Right renal pelvis (tissue), 4 donors: ENCODE measurements at regions not wholly inside any gene's neighbourhood (a gene's known extent, or its start where the extent isn't known, plus 50 kb on each side); places are given as distances from the start of the nearest gene placed in this dataset.
"Not testable (repeated sequence)": the region's sequence is repeated elsewhere in the genome, so short reads cannot be mapped to it uniquely, and the experiment has no call there.

Experiments used
- DNase-seq, 4 donors: peaks; one replicate each; pipeline ENCODE4 v3.0.0-alpha.2; 2013; ENCODE audit warnings: low read depth in 4 of 4, low spot score in 3 of 4, missing footprints in 1 of 4

DNA sequence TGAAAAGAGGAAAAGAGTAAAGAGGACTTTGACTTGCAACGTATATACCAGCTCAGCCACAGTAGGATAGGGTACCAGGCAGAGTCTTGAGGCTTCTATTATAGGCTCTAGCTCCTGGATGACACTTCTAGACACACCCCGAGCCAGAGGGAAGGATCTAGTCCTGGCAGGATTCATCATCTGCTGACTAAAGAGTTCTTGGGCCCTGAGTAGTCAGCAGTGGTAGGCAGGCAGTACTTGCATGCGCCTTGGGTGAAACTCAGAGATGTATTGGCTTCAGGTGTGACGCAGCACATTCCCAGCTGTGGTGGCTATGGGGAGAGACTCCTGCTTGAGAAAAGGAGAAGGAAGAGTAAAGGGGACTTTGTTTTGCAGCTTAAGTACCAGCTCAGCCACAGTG, 162.3 kb upstream of the APP start:
- DNase-seq, result no peak

DNA sequence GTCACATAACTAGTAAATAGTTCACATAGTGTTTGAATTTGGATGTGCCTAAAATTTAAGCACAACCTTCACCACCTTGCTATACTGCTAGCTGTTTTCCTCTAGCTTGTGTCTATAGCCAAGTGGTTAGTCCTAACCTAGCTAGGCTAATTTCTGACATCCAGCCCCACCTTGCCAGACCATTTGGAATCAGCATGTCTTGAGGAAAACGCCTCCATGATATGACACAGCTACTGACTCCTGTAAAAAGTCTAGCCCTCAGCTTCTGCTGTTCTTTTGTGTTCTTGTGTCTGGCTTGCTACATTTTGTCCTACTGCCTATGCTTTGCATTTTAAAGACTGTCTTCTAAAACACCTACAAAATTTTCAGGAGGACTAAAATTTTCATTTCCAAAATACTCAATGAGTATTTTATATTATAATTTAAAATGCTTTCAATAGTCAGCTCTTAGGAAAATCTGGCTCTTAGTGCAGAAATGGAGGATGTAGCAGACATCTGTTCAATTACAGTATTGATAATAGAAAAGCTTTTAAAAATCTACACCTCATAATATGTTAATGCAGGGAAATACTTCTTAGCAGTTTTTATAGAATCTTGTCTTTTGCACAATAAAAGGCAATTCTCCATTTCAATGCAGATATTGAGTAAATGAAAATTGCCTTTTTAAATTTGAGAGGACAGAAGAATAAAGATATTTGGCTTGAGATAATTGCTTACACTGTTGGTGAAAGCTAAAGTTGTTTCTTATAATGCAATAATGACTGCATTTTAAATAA, 160.8 kb upstream of the APP start:
- DNase-seq, result no peak

DNA sequence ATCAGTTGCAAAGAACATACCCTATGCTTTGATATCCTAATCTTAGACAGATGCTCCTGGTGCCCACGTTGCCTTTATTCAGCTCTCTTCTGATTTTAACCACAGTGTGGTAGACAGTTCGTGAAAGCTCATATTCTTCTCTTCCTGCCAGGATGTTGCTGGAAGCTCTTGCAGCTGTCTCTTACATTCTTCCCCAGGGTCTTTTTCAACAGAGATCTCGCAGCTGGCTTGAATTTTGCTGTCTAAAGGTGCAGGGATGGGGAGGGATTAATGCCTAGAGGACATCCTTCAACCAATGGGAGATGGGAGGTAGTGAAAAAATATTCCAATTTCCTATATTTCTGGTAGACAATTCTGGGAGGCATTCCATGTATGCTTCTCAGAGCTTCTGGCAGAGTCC, 150.0 kb upstream of the APP start:
- DNase-seq, result no peak

DNA sequence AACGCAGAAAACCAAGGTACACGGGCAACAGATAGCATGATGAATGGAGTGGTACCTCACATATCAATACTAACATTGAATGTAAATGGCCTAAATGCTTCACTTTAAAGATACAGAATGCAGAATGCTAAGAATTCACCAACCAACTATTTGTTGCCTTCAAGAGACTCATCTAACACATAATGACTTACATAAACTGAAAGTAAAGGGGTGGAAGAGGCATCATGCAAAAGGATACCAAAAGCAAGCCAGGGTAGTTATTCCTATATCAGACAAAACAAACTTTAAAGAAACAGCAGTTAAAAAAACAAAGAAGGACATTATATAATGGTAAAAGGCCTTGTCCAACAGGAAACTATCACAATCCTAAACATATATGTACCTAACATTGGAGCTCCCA, 137.1 kb upstream of the APP start:
- DNase-seq, result no peak

DNA sequence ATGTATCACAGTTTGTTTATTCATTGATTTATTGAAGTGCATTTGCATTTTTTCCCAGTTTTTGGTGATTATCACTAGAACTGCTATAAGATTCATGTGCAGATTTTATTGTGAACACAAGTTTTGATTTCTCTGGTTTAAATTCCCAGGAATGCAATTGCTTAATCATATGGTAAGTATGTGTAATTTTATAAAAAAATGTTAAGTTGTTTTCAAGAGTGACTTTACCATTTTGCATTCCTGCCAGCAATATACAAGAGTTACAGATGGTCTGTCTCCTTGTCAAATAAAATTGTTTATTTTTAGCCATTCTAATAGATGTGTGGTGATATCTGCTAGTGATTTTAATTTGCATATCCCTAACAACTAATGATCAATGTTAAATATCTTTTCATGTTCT, 127.3 kb upstream of the APP start:
- DNase-seq, result no peak

DNA sequence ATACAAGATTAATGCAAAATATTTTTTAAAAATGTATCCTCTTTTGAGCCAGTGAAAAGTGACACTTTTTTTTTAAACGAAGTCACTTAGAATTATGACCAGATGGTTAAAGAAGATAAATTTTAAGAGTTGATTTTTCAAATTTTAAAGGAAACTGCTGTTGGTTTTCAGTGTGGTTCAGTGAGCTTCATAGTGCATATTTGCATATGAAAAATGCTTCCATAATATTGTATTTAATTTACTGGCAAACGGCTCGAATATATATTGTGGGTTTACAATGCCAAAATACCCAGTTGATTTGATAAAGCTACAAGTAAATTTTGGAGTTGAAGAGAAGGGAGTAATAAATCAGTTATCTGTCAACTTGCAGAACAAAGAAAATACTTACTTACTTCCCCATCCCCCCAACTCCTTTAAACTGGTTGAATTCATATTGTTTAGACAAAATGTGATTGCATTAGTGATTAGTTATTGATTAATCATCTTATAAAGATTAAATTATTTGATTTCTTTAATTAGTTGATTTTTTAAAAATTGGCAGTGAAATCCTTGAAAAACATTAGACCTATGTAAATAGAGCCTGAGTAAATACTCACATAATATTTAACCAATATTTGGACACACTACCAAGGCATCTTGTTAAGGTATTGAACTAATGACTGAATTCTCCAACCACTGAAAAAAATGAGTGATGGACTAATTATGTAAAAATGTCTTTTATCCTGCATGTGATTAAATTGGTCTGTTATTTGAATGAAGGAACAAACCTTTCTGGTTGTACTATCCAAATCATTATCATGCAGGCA, 122.8 kb upstream of the APP start:
- no peak for DNase-seq

DNA sequence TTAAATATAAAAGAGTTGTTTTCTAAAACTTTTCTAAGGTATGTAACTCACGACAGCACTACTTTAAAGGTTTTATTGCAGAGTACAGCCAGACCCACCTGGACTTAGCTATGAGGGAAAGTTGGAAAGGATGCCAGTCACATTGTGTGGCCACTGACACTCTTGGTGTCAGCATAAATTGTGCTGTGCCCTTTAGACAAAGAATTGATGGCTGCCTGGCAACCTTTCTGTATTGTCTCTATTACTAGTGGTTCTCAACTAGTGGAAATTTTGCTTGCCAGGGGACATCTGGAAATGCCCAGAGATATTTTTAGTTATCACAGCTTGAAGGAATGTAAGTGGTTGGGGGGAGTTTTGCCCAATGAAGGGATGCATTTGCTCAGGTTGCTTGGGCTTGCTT, 117.5 kb upstream of the APP start:
- DNase-seq, result no peak

DNA sequence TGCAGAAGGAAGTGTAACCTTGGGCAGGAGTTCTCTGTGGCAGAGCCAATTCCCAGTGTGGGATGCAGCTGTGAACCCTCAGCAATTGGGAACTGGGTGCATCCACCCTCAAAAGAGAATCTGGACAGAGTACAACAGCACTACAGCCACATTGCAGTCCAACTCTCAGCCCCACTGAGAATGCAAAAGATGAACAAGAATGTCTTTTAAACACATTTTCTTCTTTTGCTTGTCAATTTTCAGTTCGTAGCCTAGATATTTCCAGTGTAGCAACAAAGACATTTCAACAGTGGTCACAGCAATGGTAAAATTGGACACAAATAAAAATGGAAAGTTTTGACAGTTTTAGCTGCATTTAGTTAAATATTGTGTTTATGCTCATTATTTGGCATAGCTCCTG, 114.0 kb upstream of the APP start:
- DNase-seq, result no peak

DNA sequence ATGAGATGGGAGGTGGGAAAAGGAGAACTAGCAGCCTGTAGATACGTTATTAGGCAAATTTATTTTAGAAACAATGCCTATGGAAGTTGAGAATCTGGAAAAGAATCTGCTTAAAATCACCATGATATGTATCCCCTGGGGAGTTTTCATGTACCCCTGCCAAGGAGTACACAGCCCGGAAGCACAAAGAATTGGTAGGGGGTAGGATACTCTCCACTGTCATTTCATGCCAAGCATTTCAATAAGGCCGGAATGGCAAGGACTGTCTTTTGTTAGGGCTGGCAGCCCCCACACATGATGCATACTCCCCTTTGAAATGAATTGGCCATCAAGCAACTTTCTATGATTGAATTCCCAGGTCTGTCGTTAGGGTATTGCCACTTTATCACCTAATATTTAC, 111.5 kb upstream of the APP start:
- DNase-seq, result no peak

DNA sequence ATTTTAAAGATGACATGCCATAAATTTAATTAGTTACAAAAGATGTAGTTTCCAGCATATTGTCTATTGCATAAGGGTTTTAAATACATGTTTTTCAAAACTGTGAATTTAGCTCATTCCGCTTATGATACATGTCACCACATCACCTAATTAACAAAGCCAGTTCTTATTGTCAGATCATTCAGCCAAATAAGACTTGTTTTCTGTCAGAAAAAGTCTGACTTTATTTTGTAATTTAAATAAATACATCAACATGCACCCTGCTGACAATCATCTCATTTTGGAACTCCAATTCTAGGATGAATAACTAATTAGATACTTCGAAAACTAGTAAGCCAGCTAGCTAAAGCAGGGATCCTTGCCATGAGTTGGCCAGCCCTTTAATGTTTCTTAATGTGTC, 110.9 kb upstream of the APP start:
- DNase-seq, result no peak

DNA sequence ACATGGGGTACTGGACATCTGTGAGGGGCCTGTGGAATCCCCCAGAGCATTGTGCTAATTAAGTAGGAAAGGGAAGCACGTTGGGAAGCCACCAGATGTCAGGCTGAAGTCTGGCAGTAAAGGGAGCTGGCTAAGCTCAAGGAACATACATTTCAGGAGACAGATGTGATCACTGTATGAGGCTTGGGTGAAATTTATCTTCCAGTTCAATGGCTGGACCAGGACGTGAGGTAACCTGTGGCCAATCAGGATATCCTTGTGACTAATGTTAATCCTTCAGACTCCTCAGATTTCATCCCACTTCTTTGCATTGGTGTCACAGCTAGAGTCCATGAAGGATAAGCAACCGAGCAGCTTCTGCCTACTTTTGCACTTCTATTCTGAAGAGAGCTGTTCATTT, 110.2 kb upstream of the APP start:
- peak in 1 of 4 donors; percentile 2 for DNase-seq

DNA sequence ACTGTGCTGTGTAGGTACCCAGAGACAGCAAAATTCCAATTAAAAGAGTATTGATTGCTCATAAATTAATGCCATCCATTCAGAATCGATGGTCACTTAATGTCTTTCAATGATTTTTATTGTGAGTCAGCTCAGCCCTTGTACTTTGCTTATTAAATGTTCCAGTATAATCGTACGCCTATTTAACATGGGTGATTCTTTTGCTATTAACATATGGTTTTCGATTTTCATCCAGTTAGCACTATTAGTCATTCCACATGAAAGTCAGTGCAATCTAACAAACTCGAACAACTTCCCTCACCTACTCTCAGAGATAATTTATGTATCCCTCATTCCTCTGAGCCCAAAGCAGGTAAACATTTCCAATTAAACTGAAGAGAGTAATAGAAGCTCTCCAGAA, 109.6 kb upstream of the APP start:
- DNase-seq, result no peak

DNA sequence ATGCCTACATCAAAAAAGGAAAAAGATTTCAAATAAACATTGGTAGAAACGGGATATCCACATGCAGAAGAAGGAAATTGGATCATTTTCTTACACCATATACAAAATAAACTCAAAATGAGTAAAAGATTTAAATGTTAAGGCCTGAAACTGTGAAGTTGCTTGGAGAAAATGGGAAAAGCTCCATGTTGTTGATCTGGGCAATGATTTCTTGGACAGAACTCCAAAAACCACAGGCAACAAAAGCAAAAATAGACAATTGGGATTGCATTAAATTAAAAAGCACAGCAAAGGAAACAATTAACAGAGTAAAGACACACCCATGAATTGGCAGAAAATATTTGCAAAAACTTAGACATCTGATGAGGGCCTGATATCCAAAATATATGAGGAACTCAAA, 105.2 kb upstream of the APP start:
- no peak for DNase-seq

DNA sequence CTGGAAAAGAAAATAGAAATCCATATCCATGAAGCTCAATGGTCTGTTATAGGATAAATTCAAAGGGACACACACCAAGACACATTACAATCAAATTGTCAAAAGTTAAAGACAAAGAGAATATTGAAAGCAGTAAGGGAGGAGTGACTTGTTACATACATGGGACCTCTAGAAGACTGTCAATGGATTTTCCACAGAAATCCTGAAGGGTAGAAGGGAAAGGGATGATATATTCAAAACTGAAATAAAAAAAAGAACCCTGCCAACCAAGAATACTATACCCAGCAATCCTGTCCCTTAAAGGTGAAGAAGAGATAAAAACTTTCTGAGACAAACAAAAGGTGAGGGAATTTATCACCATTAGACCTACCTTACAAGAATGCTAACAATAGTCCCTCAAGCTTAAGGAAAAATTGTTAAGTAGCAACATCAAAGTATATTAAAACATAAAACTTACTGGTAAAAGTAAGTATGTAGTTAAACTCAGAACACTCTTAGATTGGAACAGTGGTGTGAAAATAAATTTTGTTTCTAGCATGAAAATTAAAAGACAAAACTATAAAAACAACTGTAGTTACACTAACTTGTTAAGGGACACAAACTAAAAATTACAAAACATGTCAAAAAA, 103.2 kb upstream of the APP start:
- DNase-seq, result no peak

DNA sequence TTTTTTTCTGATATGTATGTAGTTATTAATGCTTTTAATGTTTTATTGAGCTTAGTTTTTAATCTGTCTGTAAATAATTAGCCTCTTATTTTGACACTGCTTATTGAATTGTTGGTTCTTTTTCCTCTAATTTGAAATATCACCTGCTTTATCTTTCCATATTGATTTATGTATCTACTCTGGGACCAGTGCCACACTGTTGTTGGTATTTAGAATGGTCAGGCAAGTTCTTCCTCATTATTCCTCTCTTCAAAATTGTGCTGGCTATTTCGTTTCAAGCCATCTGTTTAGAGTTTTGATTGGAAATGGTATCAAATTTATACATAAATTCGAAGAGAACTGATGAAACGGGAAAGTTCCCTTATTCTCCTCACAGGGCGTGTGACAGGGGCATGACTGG, 96.8 kb upstream of the APP start:
- DNase-seq, result no peak

DNA sequence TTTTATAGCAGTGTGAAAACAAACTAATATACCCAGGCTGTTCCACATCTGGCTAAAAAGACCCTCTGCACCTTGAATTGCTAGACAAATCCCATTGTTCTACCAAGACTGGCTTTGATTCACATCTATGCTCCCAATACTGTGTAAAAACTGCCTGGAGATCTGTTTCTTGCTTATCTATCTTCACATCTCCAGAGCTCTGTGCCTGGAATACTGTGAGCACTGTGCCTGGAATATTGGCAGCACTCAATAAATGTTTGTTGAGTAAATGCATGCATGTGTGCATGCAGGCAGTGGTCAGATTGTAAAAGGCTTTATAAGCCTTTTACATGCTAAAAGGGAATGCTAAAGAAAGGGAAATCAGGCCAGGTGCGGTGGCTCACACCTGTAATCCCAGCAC, 75.5 kb upstream of the APP start:
- DNase-seq, result no peak

DNA sequence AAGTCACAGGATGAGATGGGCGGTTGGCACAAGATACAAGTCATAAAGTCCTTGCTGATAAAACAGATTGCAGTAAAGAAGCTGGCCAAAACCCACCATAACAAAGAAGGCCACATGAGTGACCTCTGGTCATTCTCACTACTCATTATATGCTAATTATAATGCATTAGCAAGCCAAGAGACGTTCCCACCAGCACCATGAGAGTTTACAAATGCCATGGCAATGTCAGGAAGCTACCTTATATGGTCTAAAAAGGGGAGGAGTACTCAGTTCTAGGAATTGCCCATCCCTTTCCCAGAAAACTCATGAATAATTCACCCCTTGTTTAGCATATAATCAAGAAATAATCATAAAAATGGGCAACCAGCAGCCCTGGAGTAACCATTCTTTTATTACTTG, 74.9 kb upstream of the APP start:
- no peak for DNase-seq

DNA sequence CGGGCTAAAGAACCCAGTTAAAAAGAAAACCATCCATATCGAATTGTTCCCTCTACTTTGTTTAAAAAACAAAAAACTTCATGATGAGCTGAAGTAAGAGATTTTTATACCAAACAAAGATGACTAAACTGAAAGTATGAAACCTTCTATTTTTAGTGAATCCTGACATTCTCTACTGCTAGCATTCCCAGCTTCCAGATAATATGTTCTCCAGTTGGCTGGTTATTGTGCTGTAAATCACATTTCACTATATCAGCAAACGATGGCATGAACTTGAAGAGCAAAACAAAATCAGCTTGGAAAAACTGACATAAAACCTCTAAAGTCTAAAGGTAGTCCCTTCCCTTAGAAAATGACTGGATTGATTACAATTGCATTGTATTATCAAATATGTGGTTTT, 68.1 kb upstream of the APP start:
- no peak for DNase-seq

DNA sequence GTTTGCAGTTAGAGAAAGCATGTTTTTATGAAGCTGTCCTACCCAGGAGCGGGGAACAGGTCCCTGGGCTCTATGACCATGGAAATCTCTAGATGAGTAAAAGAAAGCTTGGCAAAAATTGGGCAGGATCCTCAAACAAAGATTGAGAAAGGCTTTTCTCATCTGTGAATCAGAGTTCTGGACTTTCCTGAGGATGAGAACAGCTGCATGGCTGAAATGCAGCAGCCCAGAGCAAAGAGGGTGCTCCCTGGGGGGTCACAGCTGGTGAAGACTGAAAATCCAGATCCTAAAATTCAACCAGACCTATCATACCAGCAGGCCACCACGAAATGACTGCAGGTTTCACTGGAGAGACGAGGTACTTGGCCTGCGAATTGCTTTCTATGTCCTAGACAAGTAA, 65.7 kb upstream of the APP start:
- DNase-seq, result no peak

DNA sequence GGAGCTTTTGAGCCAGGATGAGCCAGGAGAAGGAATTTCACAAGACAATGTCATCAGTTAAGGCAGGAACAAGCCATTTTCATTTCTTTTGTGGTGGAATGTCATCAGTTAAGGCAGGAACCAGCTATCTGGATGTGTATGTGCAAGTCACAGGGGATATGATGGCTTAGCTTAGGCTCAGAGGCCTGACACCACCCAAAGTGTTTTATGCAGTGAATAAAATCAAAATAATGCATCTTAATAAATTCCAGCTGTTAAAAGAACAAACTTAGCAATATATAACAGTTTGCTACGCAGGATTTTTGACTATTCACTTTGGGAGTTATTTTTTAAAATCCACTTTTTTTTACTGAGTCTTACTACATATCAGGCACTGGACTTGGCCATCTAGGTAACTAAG, 62.7 kb upstream of the APP start:
- DNase-seq, result not testable (repeated sequence)

DNA sequence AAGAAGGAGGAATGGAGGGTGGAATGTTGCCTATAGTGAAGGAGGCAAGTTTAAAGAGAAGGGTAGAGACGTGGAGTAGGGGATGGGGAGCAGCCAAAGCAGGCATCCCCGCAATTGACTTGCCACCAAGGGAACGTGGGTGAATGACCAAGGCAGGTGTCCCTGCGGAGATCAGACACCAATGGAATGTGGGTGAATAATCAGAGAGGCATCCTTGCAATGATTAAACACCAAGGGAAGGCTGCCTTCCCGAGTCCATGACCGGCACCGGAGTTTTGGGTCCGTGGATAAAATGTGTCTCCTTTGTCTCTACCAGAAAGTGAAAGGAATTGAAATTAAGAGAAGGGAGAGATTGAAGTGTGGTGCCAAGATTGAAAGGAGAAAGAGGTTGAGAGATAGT, 61.9 kb upstream of the APP start:
- not testable (repeated sequence) for DNase-seq

DNA sequence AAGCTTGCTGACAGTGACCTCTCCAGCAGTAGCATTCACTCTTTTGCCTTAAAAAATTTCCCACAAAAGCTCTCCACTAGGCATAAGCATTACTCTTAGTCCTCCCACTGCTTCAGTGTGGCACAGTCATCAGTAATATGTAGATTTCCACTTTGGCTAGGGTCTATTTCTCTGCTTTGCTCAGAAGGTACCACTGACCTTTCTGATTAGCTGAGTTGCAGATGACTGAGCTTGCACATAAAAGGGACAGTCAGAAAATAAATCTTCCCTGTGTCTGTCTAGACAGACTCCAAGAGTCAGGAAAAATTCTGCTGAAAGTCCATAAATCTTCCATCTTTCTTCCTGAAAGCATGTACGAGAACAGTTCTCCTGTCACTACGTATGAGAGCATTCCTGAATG, 56.6 kb upstream of the APP start:
- peak; percentile 5 to 12 (median 8) for DNase-seq
